ENCODE measurements at regions not wholly inside any gene's neighbourhood (a gene's known extent, or its start where the extent isn't known, plus 50 kb on each side); places are given as distances from the start of the nearest gene placed in this dataset.

DNA sequence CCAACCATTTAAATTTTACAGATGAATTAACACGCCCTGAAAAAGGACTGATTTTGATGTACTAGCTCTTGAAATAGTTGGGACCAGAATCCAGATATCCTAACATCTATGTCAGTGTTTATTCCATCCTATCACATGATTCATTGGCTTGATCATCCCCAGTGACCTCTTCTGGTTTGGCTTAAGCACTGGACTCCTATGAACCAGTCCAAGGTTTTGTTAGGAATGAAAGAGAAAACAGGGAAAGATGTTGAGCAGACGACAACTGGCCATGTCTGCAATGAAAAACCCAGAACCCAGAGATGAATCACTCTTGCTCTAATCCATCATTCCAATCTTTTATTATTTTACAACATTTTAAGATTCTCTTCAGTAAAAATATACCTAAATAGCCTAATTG, 1080.9 kb downstream of the SORCS1 start:
- Histone ChIP-seq H4K20me1 (replicated peaks in 1 of 2; ENCODE audit: control insufficient read depth in 1 of 2, insufficient read depth in 2 of 2, low read length in 2 of 2) (no peaks in the 10 kb centered on the region), H2BK15ac (ENCODE audit: low read length) (no peak overlapping the region), H3K79me1 (ENCODE audit: low read depth, low read length) (no peaks in the 10 kb centered on the region), H4K91ac (replicated peaks; ENCODE audit: insufficient read length, low read length) (no peak overlapping the region), H3K36me3 (ENCODE audit: control insufficient read depth in 2 of 4, insufficient read depth in 4 of 4, low read length in 3 of 4) (no peaks in the 10 kb centered on the region), H3K23ac (ENCODE audit: insufficient read length) (no peak overlapping the region), H2BK20ac (ENCODE audit: low read length) (no peak overlapping the region), H3K14ac (ENCODE audit: insufficient read length) (no peak overlapping the region), H3K9me3 (ENCODE audit: insufficient read depth in 2 of 2, low read depth in 1 of 2, low read length in 1 of 2) (no peaks in the 10 kb centered on the region), H4K5ac (ENCODE audit: insufficient read length, low read depth, low read length) (no peak overlapping the region), H4K8ac (ENCODE audit: extremely low read depth, insufficient read depth, low read length) (no peak overlapping the region), H3K27me3 (replicated peaks in 1 of 4; ENCODE audit: control insufficient read depth in 3 of 4, extremely low read depth in 1 of 4, insufficient read depth in 3 of 4, low read length in 3 of 4) (no peaks in the 10 kb centered on the region), H3K4ac (replicated peaks; ENCODE audit: insufficient read length, low read depth, low read length) (no peak overlapping the region), H3K23me2 (ENCODE audit: low read depth, low read length) (no peaks in the 10 kb centered on the region), H3K4me3 (ENCODE audit: extremely low read depth in 1 of 4, insufficient read depth in 2 of 4, low read depth in 3 of 4, low read length in 4 of 4) (no peak overlapping the region), H3K4me2 (ENCODE audit: insufficient read depth in 1 of 2, low read depth in 2 of 2, low read length in 2 of 2) (no peak overlapping the region), H2AK5ac (ENCODE audit: low read depth, low read length) (no peak overlapping the region), H2AFZ (ENCODE audit: low read length) (no peak overlapping the region), H2BK12ac (ENCODE audit: low read depth, low read length) (no peak overlapping the region), H3K4me1 (replicated peaks in 1 of 4; ENCODE audit: control insufficient read depth in 3 of 4, insufficient read depth in 4 of 4, low read length in 3 of 4) (no peaks in the 10 kb centered on the region), H3K9ac (replicated peaks in 1 of 4; ENCODE audit: extremely low read depth in 1 of 4, low read depth in 3 of 4, low read length in 3 of 4) (no peak overlapping the region), H3K79me2 (ENCODE audit: control insufficient read depth in 1 of 2, insufficient read depth in 2 of 2, low read length in 2 of 2) (no peaks in the 10 kb centered on the region), H3K18ac (ENCODE audit: extremely low read depth, low read length) (no peak overlapping the region), H2BK120ac (replicated peaks; ENCODE audit: low read depth, low read length) (no peak overlapping the region), H3K27ac (ENCODE audit: low read depth, low read length) (no peak overlapping the region), H3K56ac (replicated peaks; ENCODE audit: insufficient read length, low read depth, low read length) (no peak overlapping the region), H2BK5ac (ENCODE audit: low read depth, low read length) (no peak overlapping the region)
- ChIA-PET CTCF (ENCODE audit: partially characterized antibody) (no interaction called here), POLR2A (ENCODE audit: partially characterized antibody) (no interaction called here)
- 65% methylated on average over 2 of the region's 2 CpGs; no CpG with 5 or more reads in 1 of the 2 experiments for WGBS, 2 experiments (ENCODE audit: extremely low coverage in 1 of 2, insufficient coverage in 1 of 2, insufficient read length in 1 of 2, insufficient replicate concordance in 2 of 2, low coverage in 1 of 2, low lambda C conversion rate in 2 of 2, missing lambda C conversion rate in 1 of 2)
- DNase-seq (ENCODE audit: low read depth in 1 of 2, low spot score in 2 of 2) (no peak), FAIRE-seq (no peak)
- TF ChIP-seq CHD1 (IDR thresholded peaks at IDR 0.05; ENCODE audit: low read depth, low read length) (no peak), POLR2AphosphoS5 (IDR thresholded peaks at IDR 0.05; ENCODE audit: low read depth, low read length) (no peak), TEAD4 (IDR thresholded peaks at IDR 0.05; ENCODE audit: low read depth, low read length) (no peak), SIX5 (IDR thresholded peaks at IDR 0.05; ENCODE audit: low read depth, low read length) (no peak), CTBP2 (IDR thresholded peaks at IDR 0.05; ENCODE audit: borderline replicate concordance, insufficient read depth, insufficient read length, low read length) (no peak), CHD2 (IDR thresholded peaks at IDR 0.05; ENCODE audit: low read length) (no peak), TCF12 (IDR thresholded peaks at IDR 0.05; ENCODE audit: low read depth, low read length) (no peak), KDM5A (IDR thresholded peaks at IDR 0.05; ENCODE audit: low read length) (no peak), ASH2L (IDR thresholded peaks at IDR 0.05; ENCODE audit: low read length) (no peak), SP1 (IDR thresholded peaks at IDR 0.05; ENCODE audit: low read depth, low read length) (no peak), CEBPB (IDR thresholded peaks at IDR 0.05; ENCODE audit: low read depth, low read length) (no peak)
- TF ChIP-seq, protein P1, sequence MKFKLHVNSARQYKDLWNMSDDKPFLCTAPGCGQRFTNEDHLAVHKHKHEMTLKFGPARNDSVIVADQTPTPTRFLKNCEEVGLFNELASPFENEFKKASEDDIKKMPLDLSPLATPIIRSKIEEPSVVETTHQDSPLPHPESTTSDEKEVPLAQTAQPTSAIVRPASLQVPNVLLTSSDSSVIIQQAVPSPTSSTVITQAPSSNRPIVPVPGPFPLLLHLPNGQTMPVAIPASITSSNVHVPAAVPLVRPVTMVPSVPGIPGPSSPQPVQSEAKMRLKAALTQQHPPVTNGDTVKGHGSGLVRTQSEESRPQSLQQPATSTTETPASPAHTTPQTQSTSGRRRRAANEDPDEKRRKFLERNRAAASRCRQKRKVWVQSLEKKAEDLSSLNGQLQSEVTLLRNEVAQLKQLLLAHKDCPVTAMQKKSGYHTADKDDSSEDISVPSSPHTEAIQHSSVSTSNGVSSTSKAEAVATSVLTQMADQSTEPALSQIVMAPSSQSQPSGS (IDR thresholded peaks at IDR 0.05; ENCODE audit: low read length): no peak
- TF ChIP-seq, protein P2, sequence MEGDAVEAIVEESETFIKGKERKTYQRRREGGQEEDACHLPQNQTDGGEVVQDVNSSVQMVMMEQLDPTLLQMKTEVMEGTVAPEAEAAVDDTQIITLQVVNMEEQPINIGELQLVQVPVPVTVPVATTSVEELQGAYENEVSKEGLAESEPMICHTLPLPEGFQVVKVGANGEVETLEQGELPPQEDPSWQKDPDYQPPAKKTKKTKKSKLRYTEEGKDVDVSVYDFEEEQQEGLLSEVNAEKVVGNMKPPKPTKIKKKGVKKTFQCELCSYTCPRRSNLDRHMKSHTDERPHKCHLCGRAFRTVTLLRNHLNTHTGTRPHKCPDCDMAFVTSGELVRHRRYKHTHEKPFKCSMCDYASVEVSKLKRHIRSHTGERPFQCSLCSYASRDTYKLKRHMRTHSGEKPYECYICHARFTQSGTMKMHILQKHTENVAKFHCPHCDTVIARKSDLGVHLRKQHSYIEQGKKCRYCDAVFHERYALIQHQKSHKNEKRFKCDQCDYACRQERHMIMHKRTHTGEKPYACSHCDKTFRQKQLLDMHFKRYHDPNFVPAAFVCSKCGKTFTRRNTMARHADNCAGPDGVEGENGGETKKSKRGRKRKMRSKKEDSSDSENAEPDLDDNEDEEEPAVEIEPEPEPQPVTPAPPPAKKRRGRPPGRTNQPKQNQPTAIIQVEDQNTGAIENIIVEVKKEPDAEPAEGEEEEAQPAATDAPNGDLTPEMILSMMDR (IDR thresholded peaks at IDR 0.05; ENCODE audit: control extremely low read depth in 1 of 3, insufficient read depth in 1 of 3, low read depth in 1 of 3, low read length in 3 of 3): no peak
